Cardiac muscle cell (in vitro differentiated cells and primary cell): ENCODE measurements at regions not wholly inside any gene's neighbourhood (a gene's known extent, or its start where the extent isn't known, plus 50 kb on each side); places are given as distances from the start of the nearest gene placed in this dataset.
"Not testable (repeated sequence)": the region's sequence is repeated elsewhere in the genome, so short reads cannot be mapped to it uniquely, and the experiment has no call there.

Experiments
- DNase-seq, 2 donors: peaks; one replicate each; pipeline versions ENCODE4 v3.0.0 to v3.0.0-alpha.2; 2010 to 2017; ENCODE audit warnings: low read depth in 1 of 2, low spot score in 1 of 2
- H3K27ac ChIP-seq: fragments of 200-600 bp; sonication (generic); 2 replicates; pipeline ENCODE4 v1.5.1; 2016
- H3K27me3 ChIP-seq: fragments of 200-600 bp; sonication (generic); 2 replicates; pipeline ENCODE4 v1.6.0; 2016; ENCODE audit warnings: control low read depth
- H3K36me3 ChIP-seq: fragments of 200-600 bp; sonication (generic); 2 replicates; pipeline ENCODE4 v1.5.1; 2016; ENCODE audit warnings: control low read depth
- H3K4me1 ChIP-seq: fragments of 200-600 bp; sonication (generic); 2 replicates; pipeline ENCODE4 v1.8.1; 2017; ENCODE audit warnings: low read depth, mild to moderate bottlenecking, mixed run types
- H3K4me3 ChIP-seq: fragments of 200-600 bp; sonication (generic); 2 replicates; pipeline ENCODE4 v1.5.1; 2016; ENCODE audit warnings: mild to moderate bottlenecking
- H3K9me3 ChIP-seq: fragments of 200-600 bp; sonication (generic); 2 replicates; pipeline ENCODE4 v1.5.1; 2017; ENCODE audit warnings: low read depth, mild to moderate bottlenecking, control low read depth
- CTCF ChIP-seq: IDR thresholded peaks from 2 replicates; pipeline ENCODE4 v1.5.1; 2012; ENCODE audit warnings: low read depth, mild to moderate bottlenecking, low read length

GRCh38 chr5:68021916-68022315 lies 193.6 kb upstream of the PIK3R1 start:
- H3K27me3 ChIP-seq, result no peaks in the 10 kb centered on the region
- no peak overlapping the region for H3K27ac ChIP-seq
- H3K4me3 ChIP-seq, result no peak overlapping the region
- H3K9me3 ChIP-seq, result no peaks in the 10 kb centered on the region
- no peak for TF ChIP-seq CTCF
- no peaks in the 10 kb centered on the region for H3K4me1 ChIP-seq
- no peak for DNase-seq
- no peaks in the 10 kb centered on the region for H3K36me3 ChIP-seq

- H3K4me3 ChIP-seq, result no peak overlapping the region
- no peaks in the 10 kb centered on the region for H3K4me1 ChIP-seq
- H3K36me3 ChIP-seq, result no peaks in the 10 kb centered on the region
- no peaks in the 10 kb centered on the region for H3K27me3 ChIP-seq
- no peaks in the 10 kb centered on the region for H3K9me3 ChIP-seq
- no peak for DNase-seq
- H3K27ac ChIP-seq, result no peak overlapping the region
- no peak for TF ChIP-seq CTCF
Observed at GRCh38 chr5:68021227-68021626, 194.3 kb upstream of the PIK3R1 start.

GRCh38 chr5:68020461-68020969 lies 195.0 kb upstream of the PIK3R1 start:
- H3K36me3 ChIP-seq, H3K9me3 ChIP-seq, H3K27ac ChIP-seq, DNase-seq, H3K4me3 ChIP-seq, H3K4me1 ChIP-seq, H3K27me3 ChIP-seq: not testable (repeated sequence)

GRCh38 chr5:68015381-68016302 lies 199.9 kb upstream of the PIK3R1 start:
- Histone ChIP-seq H3K4me1 (no peaks in the 10 kb centered on the region), H3K27ac (no peak overlapping the region), H3K27me3 (no peaks in the 10 kb centered on the region), H3K9me3 (no peaks in the 10 kb centered on the region), H3K4me3 (no peak overlapping the region), H3K36me3 (no peaks in the 10 kb centered on the region)
- TF ChIP-seq CTCF, result no peak
- no peak for DNase-seq

GRCh38 chr5:68012831-68013230 lies 202.7 kb upstream of the PIK3R1 start:
- no peak for TF ChIP-seq CTCF

GRCh38 chr5:68012429-68012828 lies 203.1 kb upstream of the PIK3R1 start:
- Histone ChIP-seq H3K27me3 (no peaks in the 10 kb centered on the region), H3K4me1 (no peaks in the 10 kb centered on the region), H3K9me3 (no peaks in the 10 kb centered on the region), H3K27ac (no peak overlapping the region), H3K4me3 (no peak overlapping the region), H3K36me3 (no peaks in the 10 kb centered on the region)
- peak in 1 of 2 donors; percentile 29 for DNase-seq
- TF ChIP-seq CTCF, result no peak

More at GRCh38 chr5:68012831-68013230, 202.7 kb upstream of the PIK3R1 start:
- Histone ChIP-seq H3K27ac (no peak overlapping the region), H3K4me1 (no peaks in the 10 kb centered on the region), H3K36me3 (no peaks in the 10 kb centered on the region), H3K27me3 (no peaks in the 10 kb centered on the region), H3K9me3 (no peaks in the 10 kb centered on the region), H3K4me3 (no peak overlapping the region)
- DNase-seq, result no peak
